HEK293T (cell line): ENCODE measurements at regions not wholly inside any gene's neighbourhood (a gene's known extent, or its start where the extent isn't known, plus 50 kb on each side); places are given as distances from the start of the nearest gene placed in this dataset.

ENCODE experiments used
- BHLHE40 ChIP-seq: fragments of 450-650 bp; IDR thresholded peaks from 2 replicates; pipeline ENCODE4 v1.6.1; 2016; ENCODE audit warnings: mild to moderate bottlenecking, moderate library complexity, borderline replicate concordance
- CTBP1 ChIP-seq: fragments of 450-650 bp; IDR thresholded peaks from 2 replicates; pipeline ENCODE4 v1.6.1; 2016; ENCODE audit warnings: borderline replicate concordance
- ELF4 ChIP-seq: fragments of 450-650 bp; IDR thresholded peaks from 2 replicates; pipeline ENCODE4 v1.6.1; 2017; ENCODE audit warnings: antibody characterized with exemption
- FOXK2 ChIP-seq: fragments of 450-650 bp; IDR thresholded peaks from 2 replicates; pipeline ENCODE4 v1.6.1; 2016; ENCODE audit warnings: mild to moderate bottlenecking
- HDGF ChIP-seq: fragments of 450-650 bp; IDR thresholded peaks from 2 replicates; pipeline ENCODE4 v1.6.1; 2017; ENCODE audit warnings: antibody characterized with exemption, borderline replicate concordance
- L3MBTL2 ChIP-seq: fragments of 450-650 bp; conservative IDR thresholded peaks from 2 replicates; pipeline ENCODE4 v1.6.1; 2016; ENCODE audit warnings: mild to moderate bottlenecking
- NFRKB ChIP-seq: fragments of 450-650 bp; IDR thresholded peaks from 2 replicates; pipeline ENCODE4 v1.6.1; 2016; ENCODE audit warnings: mild to moderate bottlenecking, moderate library complexity
- SP1 ChIP-seq: fragments of 450-650 bp; IDR thresholded peaks from 2 replicates; pipeline ENCODE4 v1.6.1; 2017
- SUZ12 ChIP-seq: fragments of 450-650 bp; IDR thresholded peaks from 2 replicates; pipeline ENCODE4 v1.6.1; 2016; ENCODE audit warnings: mild to moderate bottlenecking
- TARDBP ChIP-seq: fragments of 450-650 bp; IDR thresholded peaks from 2 replicates; pipeline ENCODE4 v1.6.1; 2016

- TF ChIP-seq NFRKB (no peak), SUZ12 (no peak), BHLHE40 (no peak), ELF4 (no peak), L3MBTL2 (no peak), SP1 (no peak), HDGF (no peak), CTBP1 (no peak), FOXK2 (no peak), TARDBP (no peak)
Measured at GRCh38 chr4:126395664-126396063, 1080.9 kb downstream of the FAT4 start.
